IMR-90 (cell line): ENCODE measurements at regions not wholly inside any gene's neighbourhood (a gene's known extent, or its start where the extent isn't known, plus 50 kb on each side); places are given as distances from the start of the nearest gene placed in this dataset.

Experiments
- CEBPB ChIP-seq: IDR thresholded peaks from 2 replicates; pipeline ENCODE4 v1.6.1; 2012; ENCODE audit warnings: low read depth, low read length, improper control_type of control experiment
- CTCF ChIP-seq: conservative IDR thresholded peaks from 2 replicates; pipeline ENCODE4 v1.5.1; 2012; ENCODE audit warnings: mild to moderate bottlenecking, low read depth, low read length, improper control_type of control experiment
- ELK1 ChIP-seq: fragments of 150-350 bp; IDR thresholded peaks from 2 replicates; pipeline ENCODE4 v1.6.1; 2016; ENCODE audit warnings: low read depth, mild to moderate bottlenecking, low read length, moderate library complexity, borderline replicate concordance
- POLR2A ChIP-seq: IDR thresholded peaks from 2 replicates; pipeline ENCODE4 v1.6.1; 2012; ENCODE audit warnings: mild to moderate bottlenecking, low read depth, low read length
- RFX5 ChIP-seq: IDR thresholded peaks from 2 replicates; pipeline ENCODE4 v1.8.0; 2012; ENCODE audit warnings: low read depth, mild to moderate bottlenecking, low read length, moderate library complexity
- SMC3 ChIP-seq: fragments of 150-350 bp; IDR thresholded peaks from 2 replicates; pipeline ENCODE4 v1.6.1; 2016; ENCODE audit warnings: low read depth, mild to moderate bottlenecking, antibody characterized with exemption, low read length, moderate library complexity
- USF2 ChIP-seq: fragments of 150-350 bp; IDR thresholded peaks from 2 replicates; pipeline ENCODE4 v1.6.1; 2017; ENCODE audit warnings: mild to moderate bottlenecking, antibody characterized with exemption, low read length, low read depth

GRCh38 chr6:74482180-74482579, 723.7 kb downstream of the COL12A1 start:
- TF ChIP-seq CTCF (no peak), SMC3 (no peak), CEBPB (no peak), ELK1 (no peak), POLR2A (no peak), RFX5 (no peak), USF2 (no peak)
